RPMI8226 (cell line): ENCODE measurements at regions not wholly inside any gene's neighbourhood (a gene's known extent, or its start where the extent isn't known, plus 50 kb on each side); places are given as distances from the start of the nearest gene placed in this dataset.
A peak's percentile ranks its signal among the peaks of the same experiment; 100 is the strongest.
"Not testable (repeated sequence)": the region's sequence is repeated elsewhere in the genome, so short reads cannot be mapped to it uniquely, and the experiment has no call there.

Source experiments
- DNase-seq: peaks from one replicate; pipeline ENCODE4 v3.0.0-alpha.2; 2015

- no peak for DNase-seq
Measured at GRCh38 chr5:92371171-92371888, 988.2 kb upstream of the ARRDC3 start.

- no peak for DNase-seq
Measured at GRCh38 chr5:92370032-92370431, 986.9 kb upstream of the ARRDC3 start.

- DNase-seq = no peak
Measured at GRCh38 chr5:92369587-92369986, 986.5 kb upstream of the ARRDC3 start.

- no peak for DNase-seq
Measured at GRCh38 chr5:92364986-92365550, 982.0 kb upstream of the ARRDC3 start.

GRCh38 chr5:92353107-92354030, 970.3 kb upstream of the ARRDC3 start:
- DNase-seq = no peak

DNA sequence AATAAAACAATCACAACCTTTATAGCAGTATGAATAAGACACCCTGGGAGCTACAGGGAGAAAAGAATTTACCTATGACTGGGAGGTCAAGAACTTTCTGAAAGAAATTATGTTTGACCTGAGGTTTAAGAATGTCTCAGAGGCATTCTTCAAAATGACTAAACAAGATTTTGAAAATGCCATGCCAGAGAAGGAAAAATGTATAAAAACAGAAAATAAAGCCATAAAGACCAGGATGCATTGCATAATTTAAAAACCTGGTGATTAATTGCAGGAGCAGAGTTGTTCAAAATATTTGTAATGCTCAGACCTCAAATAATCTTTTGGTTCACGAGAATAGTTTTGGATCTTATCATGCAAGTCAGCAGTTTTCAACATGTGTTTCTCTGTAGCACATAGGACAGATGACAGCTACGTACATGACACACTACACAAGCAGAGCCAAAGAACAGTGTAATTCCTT, 954.7 kb upstream of the ARRDC3 start:
- DNase-seq = no peak

GRCh38 chr5:92332039-92332438, 948.9 kb upstream of the ARRDC3 start:
- DNase-seq = no peak

GRCh38 chr5:92330365-92330764, 947.2 kb upstream of the ARRDC3 start:
- DNase-seq = no peak

DNA sequence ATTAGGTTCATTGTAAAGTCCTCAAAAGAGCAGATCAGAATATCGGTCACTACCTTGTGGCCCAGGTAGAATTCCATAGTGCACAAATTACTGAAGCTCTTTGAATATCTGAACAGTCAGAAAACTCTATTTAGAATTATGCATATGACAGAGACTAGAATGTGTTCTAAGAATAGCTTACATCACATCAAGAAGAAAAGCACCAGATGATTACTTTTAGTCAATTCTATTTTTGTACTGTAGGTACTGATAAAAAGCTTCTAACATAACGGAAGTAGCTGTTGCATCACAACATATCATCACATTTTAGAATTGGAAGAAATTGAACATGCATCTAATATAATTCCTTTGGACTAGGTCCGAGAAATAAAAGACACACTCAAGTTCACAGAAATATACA, 946.6 kb upstream of the ARRDC3 start:
- no peak for DNase-seq

- no peak for DNase-seq
Measured at GRCh38 chr5:92328584-92329259, 945.6 kb upstream of the ARRDC3 start.

DNA sequence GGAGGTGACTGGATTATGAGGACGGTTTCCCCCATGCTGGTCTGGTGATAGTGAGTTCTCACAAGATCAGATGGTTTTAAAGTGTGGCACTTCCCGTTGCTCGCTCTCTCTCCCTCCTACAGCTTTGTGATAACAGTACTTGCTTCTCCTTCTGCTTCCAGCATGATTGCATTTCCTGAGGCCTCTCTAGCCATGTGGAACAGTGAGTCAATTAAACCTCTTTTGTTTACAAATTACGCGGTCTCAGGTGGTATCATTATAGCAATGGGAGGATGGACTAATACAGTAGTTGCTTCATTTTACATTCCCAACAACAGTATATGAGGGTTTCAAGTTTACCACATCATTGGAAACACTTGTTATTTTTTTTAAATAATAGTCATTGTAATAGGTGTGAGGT, 937.3 kb upstream of the ARRDC3 start:
- no peak for DNase-seq

DNA sequence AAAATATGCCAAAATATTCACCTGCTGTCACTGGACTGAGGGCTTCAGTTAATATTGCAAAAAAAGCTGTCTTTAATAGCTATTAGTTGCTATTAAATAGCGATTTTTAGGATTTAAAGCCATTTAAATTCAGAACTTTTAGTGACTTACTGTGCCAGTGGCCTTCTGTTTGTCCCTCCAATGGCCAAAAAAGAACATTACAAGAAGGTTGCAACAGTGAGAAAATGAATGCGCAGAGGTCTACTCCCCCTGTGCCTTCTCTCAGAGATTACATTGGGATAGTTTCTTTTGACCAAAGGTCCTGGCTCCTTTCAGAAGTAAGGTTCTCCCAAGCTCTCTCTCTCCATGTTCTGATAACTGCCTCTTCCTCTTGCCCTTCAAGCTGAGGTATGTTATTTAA, 930.3 kb upstream of the ARRDC3 start:
- no peak for DNase-seq

GRCh38 chr5:92309336-92309991, 926.3 kb upstream of the ARRDC3 start:
- DNase-seq = peak; percentile 26

DNA sequence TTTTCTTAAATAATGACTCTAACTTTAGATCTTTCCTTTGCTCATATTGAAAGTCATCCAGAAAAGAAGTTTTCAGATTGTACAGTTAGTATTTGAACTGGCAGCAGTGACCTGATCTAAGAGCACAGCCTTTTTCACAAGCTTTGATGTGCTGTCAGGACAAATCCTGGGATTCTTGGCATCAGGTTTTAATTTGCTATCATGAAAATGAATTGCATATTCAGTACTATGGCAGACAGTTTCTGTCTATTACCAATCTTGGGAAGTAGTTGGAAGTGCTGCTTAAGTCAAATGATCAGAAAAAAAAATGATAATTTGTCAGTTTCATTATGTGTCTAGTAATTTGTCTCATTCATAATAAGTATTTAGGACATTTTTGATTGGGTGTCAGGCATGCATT, 925.6 kb upstream of the ARRDC3 start:
- DNase-seq = no peak

DNA sequence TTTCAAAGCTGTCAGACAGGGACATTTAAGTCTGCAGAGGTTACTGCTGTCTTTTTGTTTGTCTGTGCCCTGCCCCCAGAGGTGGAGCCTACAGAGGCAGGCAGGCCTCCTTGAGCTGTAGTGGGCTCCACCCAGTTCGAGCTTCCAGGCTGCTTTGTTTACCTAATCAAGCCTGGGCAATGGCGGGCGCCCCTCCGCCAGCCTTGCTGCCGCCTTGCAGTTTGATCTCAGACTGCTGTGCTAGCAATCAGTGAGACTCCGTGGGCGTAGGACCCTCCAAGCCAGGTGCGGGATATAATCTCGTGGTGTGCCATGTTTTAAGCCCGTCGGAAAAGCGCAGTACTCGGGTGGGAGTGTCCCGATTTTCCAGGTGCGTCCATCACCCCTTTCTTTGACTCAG, 919.2 kb upstream of the ARRDC3 start:
- DNase-seq = not testable (repeated sequence)

DNA sequence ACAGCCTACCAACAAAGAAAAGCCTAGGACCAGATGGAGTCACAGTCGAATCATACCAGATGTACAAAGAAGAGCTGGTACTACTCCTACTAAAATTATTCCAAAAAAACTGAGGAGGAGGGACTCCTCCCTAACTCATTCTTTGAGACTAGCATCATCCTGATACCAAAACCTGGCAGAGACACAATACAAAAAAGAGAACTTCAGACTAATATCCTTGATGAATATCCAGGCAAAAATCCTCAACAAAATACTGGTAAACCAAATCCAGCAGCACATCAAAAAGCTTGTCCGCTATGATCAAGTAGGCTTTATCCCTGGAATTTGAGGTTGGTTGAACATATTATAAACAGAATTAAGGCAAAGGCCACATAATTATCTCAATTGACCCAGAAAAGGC, 900.4 kb upstream of the ARRDC3 start:
- DNase-seq = no peak

- DNase-seq = not testable (repeated sequence)
Measured at GRCh38 chr5:92271750-92272149, 888.6 kb upstream of the ARRDC3 start.

GRCh38 chr5:92268343-92268742, 885.2 kb upstream of the ARRDC3 start:
- no peak for DNase-seq

DNA sequence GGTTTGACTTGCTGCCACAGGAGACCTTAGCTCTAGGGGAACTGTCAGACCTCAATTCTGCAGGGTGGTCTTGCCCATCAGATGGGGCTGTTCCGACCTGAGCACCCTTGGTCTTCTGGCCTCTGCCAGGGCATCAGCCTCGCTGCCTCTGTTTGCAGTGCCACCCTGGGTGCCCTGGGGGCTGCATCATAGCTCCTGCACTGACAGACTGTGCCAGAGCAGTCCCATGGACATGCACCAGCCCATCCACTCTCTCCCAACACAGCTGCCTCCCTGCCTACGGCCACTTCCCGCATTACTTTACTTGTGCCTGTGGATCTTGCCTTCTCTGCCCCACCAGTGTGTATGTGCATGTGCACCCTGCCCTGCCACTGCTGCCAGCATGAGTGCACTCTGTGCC, 884.7 kb upstream of the ARRDC3 start:
- DNase-seq = no peak

DNA sequence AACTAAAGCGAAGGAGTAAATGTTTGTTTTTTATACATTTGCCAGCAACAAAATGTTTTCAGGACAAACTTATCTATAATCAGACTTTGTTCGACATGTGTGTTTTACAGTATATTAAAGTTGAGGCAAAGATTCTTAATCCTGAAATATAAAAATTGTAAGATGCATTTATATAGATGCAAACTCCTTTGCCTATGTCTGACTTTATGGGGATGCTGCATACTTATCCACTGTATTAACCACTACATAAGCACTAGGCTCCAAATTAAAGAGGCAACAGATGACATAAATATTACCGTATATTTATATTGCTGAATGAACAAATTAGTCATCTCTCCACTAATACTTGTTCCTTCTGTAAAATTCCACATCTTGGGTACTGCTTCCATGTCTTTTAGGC, 882.7 kb upstream of the ARRDC3 start:
- no peak for DNase-seq

- not testable (repeated sequence) for DNase-seq
Measured at GRCh38 chr5:92255605-92256004, 872.5 kb upstream of the ARRDC3 start.

DNA sequence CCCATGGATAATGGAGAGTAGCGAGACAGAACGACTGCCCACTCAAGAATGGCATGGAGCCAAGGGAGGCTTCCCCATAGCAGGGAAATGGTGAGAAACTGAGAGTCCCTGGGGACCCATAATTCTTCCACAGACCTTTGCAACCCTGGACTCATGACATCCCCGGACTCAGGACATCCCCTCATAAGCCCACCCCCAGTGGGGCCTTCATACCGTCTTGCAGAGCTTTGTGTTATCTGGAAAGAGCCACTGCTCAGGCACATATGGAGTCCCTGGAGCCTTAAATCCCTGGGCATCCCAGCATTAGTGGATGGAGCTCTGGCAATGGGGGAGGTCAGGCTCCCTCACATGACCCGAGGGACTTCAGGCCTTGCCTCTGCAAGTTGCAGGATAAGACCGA, 865.4 kb upstream of the ARRDC3 start:
- no peak for DNase-seq

DNA sequence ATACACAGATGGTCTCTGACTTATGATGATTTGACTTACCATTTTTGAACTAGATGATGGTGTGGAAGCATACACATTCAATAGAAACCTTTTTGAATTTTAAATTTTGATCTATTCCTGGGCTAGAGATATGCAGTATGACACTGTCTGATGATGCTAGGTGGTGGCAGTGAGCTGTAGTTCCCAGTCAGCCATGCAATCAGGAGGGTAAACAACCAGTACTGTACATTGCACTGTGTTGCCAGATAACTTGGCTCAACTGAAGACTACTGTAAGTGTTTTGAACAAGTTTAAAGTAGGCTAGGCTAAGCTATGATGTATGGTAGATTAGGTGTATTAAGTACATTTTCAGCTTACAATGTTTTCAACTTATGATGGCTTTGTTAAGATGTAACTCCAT, 859.1 kb upstream of the ARRDC3 start:
- no peak for DNase-seq
